Endothelial cell of hepatic sinusoid (primary cell): ENCODE measurements at regions not wholly inside any gene's neighbourhood (a gene's known extent, or its start where the extent isn't known, plus 50 kb on each side); places are given as distances from the start of the nearest gene placed in this dataset.

Experiments used
- in situ Hi-C: cut with HindIII; loops from 2 replicates; pipeline ENCODE4 v1.10.0; 2017; ENCODE audit warnings: low sequenced_read_pairs

GRCh38 chr22:49198705-49199084 lies 629.0 kb downstream of the BRD1 start:
- in situ Hi-C loops = no loop called here

- in situ Hi-C loops = no loop called here
Observed at GRCh38 chr22:49197986-49198704, 629.5 kb downstream of the BRD1 start.

GRCh38 chr22:49197505-49197904 lies 630.2 kb downstream of the BRD1 start:
- in situ Hi-C loops = no loop called here

DNA sequence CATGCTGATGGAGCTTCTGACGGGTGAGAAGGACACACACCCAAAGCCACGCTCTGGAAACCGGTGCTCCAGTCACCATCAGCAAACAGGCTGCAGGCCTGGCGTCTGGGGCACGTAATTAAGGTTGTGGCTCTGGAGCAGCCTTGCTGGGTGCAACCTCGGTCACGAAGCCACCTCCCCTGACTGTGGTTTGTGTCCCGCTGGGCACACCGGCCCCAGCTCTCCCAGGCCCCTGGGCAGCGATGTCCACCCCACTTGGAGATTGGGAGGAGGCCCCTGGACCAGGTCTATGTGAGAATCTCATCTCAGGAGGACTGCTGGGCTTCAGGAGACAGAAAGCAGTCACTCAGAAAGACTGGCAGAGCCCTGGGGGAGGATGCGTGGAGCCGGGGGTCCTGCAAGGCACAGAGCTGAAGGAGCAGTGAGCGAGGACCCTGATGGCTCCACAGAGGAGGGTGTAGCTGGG lies 631.6 kb downstream of the BRD1 start:
- in situ Hi-C loops = no loop called here

GRCh38 chr22:49195636-49196035 lies 632.0 kb downstream of the BRD1 start:
- in situ Hi-C loops = no loop called here

GRCh38 chr22:49193901-49194465 lies 633.7 kb downstream of the BRD1 start:
- in situ Hi-C loops = no loop called here

DNA sequence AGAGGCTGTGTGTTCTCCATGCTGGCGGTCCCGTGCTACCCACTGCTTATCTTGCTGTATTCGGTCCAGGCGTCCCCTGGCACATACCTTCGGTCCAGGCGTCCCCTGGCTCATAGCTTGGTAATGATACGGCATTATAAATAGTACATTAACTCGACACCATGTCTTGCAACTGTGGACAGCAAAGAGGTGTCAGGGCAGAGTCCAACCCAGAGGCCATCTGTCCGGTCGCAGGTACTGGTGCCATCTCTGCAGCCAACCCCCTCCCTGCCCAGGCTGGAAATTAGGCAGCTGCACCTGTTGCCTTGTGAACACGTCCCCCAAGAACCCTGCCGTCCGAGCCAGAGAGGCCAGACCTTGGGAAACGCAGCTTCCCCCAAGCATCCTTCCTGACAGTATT lies 634.3 kb downstream of the BRD1 start:
- in situ Hi-C loops = no loop called here

DNA sequence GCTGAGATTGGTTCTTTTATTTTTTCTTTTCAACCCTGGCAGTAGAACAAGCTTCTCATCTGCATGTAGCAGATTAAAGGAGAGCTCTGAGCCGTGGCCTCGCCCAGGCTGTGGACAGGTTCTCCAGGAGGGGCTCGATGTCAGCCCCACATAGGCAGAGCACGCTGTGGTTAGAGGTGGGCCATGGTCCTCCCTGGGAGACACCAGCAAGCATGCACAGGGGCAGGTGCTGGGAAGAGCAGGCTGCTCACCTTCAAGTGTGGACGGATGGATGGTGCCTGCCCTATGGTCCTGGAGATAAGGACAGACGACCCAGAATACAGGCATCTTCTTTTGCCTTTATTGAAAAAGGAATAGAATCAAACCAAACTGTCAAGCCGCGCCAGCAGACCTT lies 634.8 kb downstream of the BRD1 start:
- in situ Hi-C loops = no loop called here

- in situ Hi-C loops = no loop called here
Observed at GRCh38 chr22:49192180-49192856, 635.4 kb downstream of the BRD1 start.

DNA sequence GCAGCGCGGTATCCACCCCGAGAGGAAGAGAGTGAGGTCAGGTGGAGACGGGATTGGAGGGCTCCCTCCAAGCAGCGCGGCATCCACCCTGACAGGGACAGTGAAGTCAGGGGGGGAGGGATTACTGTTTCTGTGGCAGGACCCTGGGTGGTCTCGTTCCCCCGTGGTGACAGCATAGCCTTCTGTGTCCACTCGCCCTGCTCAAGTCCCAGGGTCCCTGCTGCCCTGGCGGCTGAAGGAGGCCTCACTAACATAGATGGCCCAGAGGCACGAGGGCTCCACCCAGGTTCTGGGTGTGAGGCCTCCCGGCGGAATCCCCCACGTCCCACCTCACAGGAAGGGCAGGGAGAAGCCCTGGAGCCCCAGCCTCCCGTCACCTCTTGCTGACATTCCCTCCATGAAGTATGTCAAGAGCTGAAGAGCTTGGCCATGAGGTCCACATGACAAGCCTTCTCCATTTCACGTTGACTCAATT lies 636.1 kb downstream of the BRD1 start:
- in situ Hi-C loops = no loop called here

DNA sequence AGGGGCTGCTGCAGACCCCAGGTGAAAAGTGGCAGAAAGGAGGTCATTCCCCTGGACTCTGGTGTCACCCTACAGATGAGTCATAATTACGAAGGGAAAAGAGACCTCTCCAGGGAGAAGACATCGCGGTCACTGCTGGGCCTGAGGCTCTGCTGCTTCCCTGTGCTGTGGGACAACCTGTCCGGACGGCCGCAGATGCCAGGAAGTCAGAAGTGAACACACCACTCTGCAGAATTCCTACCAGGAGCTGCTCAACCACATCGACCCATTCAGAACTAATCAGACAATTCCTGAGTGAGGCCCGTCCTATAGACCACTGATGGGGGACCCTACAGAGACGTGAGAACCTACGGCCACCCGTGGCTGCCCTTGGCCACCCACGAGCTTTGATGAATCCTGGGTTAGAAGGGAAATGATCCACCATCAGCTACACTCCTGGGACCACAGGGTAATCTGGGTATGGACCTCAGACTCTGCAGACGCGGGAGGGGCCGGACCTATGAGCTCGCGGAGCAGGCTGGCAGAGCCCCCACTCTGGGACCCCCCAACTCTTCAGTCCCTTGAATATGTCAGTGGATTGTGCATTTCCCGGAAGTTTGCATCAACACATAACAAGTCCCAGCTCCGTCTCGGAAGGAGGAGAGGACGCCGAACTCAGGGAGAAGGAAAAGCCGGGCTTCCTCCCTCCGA lies 636.7 kb downstream of the BRD1 start:
- in situ Hi-C loops = no loop called here

GRCh38 chr22:49189871-49190270 lies 637.8 kb downstream of the BRD1 start:
- in situ Hi-C loops = no loop called here

- in situ Hi-C loops = no loop called here
Observed at GRCh38 chr22:49188591-49188990, 639.1 kb downstream of the BRD1 start.

GRCh38 chr22:49188091-49188490 lies 639.6 kb downstream of the BRD1 start:
- in situ Hi-C loops = no loop called here

DNA sequence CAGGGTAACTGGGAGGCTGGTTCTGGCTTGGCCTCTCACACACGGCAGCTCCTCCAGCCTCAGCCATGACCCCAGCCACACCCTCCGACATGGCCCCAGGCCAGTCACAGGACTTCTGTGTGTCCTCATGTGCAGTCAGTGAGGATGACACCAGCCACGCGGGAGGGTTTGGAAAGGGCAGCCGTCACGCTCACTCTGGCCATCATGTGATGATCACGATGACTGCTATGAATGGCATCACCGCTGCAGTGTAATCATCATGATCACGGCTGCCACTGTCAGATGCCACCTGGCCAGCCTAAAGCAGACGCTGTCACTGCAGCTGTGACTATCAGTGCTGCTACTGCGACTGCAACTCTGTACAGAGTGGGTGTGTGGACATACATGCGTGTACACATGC lies 640.9 kb downstream of the BRD1 start:
- in situ Hi-C loops = no loop called here

GRCh38 chr22:49186293-49186692 lies 641.4 kb downstream of the BRD1 start:
- in situ Hi-C loops = no loop called here

DNA sequence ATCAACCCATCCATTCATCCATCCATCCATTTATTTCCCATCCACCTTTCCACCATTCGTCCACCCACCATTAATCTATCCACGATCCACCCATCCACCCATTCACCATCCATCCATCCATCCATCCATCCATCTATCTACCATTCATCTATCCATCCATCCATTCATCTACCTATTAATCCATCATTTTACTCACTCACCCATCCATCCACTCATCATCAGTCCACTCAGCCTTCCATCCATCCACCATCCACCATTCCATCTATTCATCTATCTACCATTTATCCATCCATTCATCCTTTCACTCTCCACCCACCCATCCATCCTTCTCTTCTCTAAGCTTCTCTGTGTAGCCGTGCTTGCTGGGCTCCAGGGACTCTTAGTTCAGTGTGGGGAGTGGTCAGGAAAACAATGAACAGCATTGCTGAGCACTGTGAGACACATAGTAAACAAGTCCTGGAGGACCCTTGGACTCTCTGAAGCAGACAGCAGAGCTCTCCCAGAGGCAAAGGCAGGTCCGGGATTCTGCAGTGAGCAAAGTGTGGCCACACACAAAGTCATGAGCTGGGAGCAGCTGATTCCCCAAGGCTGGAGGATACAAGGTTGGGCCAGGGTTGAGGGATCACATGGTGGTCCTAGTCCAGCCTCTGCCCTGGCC lies 642.2 kb downstream of the BRD1 start:
- in situ Hi-C loops = no loop called here

DNA sequence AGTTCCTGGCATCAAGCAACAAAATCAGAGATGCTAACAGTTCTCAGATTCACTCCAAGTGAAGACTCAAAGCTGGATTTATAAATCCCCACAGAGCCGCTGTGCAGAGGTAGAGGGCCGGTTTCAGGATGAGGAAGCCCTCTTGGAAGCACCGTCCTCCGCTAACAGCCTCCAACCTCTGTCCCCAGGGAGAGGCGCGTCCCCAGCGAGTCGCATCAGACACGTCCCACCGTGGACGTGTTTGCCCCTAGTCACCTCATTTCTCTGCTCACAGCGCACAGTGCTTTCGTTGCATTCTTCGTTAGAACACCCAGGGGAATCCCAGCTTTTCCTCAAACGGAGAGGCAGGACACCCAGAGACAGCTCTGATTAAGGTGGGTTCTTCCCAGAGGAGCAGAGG lies 642.9 kb downstream of the BRD1 start:
- in situ Hi-C loops = no loop called here

DNA sequence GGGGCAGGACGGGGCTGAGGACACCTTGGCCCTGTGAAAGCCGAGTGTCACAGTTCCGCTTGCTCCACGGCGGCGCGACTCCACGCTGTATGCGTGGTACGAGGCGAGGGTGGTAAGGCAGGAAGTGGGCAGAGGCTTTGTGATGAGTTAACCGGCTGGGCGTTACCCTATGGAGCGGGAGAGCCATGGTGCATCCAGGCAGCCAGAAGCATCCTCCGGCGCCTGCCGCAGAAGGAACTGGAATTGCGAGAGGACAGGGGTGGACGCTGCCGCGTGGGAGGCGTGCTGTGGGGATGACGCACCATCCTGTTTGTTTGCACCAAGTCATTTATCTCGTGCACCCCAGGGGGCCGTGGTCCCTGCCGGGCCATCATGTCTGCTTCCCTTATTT lies 643.9 kb downstream of the BRD1 start:
- in situ Hi-C loops = no loop called here

DNA sequence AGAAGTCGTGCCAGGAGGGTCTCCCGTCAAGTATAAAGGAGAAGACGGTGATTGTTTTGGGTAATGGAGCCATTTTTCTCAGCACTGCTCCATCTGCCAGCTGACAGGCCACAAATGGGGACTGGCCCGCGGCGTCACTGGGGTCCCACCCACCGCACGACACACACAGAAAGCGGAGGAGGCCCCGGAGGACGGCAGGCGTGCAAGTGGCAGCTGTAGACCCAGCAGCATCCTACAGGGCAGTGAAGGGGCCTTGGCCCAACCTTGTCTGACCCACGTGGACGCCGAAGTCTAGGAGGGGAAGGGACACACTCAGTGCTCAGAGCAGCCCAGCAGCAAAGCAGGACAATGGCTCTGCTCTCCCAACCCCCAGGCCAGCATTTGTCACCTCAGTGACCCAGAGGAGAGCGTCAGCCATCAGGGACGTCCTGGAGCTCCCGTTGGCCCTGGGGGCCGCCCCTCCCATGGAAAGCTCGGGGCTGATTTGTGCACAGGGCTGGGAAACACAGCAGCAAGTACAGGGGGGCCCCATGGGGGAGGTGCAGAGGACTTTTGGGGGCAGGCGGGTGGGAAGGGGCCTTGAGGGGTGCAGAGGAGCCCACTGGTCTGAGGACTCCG lies 644.4 kb downstream of the BRD1 start:
- in situ Hi-C loops = no loop called here

DNA sequence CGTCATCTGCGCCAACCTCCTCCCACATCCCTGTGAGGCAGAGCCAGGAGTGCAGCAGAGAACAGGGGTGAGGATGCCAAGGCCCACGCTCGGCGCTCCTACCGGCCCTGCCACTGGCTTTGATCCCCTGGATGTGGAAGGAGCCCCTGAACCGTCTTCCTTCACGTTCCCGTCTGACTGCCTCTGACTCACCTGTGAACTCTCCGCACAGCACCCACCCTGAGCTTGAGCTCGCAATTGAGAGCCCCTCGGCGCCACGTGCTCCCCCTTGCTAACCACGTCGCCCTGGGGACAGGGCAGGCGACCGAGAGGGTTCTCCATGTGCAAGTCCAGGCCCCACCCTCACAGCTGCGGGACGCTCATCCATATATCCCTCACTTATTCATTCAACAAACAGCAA lies 645.3 kb downstream of the BRD1 start:
- in situ Hi-C loops = no loop called here
